HCT116 (cell line): ENCODE measurements at regions not wholly inside any gene's neighbourhood (a gene's known extent, or its start where the extent isn't known, plus 50 kb on each side); places are given as distances from the start of the nearest gene placed in this dataset.

ENCODE experiments used
- ATAC-seq: fragments of 200-7000 bp; cut with Tn5 transposase; 2 replicates; pipeline ENCODE4 v1.9.1; 2020; ENCODE audit warnings: mild to moderate bottlenecking, moderate library complexity
- BruUV-seq: library from RNA; stranded (reverse); fragments of 400-500 nt; replicated peaks from 2 replicates; lab custom pipeline; 2021; lab: Mats Ljungman, UMichigan
- CTCF ChIA-PET: fragments of 300-600 bp; sonication (Branson Sonifier 250); formaldehyde crosslinking; loops from one replicate; lab custom pipeline; 2021; ENCODE audit warnings: antibody characterized with exemption; lab: Charles Lee
- POLR2A ChIA-PET: fragments of 300-600, 350-600 bp; sonication (Branson Sonifier 250); formaldehyde crosslinking; loops from one replicate; lab custom pipeline; 2021; ENCODE audit warnings: antibody characterized with exemption; lab: Charles Lee
- RAD21 ChIA-PET, 2 experiments: fragments of 300-600 bp; sonication (Branson Sonifier 250); formaldehyde crosslinking; loops; one replicate each; lab custom pipeline; 2023; ENCODE audit warnings: low total read pairs in 2 of 2; ENCODE audit not compliant: uncharacterized antibody in 2 of 2, unreplicated experiment in 2 of 2, low non-redundant PET in 1 of 2; lab: Charles Lee
- DNase-seq: peaks from one replicate; pipeline ENCODE4 v3.0.0-alpha.2; 2010; ENCODE audit warnings: low read depth, low spot score
- H2AFZ ChIP-seq: fragments of 200-600 bp; shearing (Covaris generic), sonication (generic); 2 replicates; pipeline ENCODE4 v1.6.1; 2017; ENCODE audit warnings: low read depth, mixed run types, mixed read lengths, antibody characterized with exemption, low read length; ENCODE audit not compliant: poor library complexity, severe bottlenecking
- H3K27ac ChIP-seq: 2 replicates; pipeline ENCODE4 v1.5.1; 2012; ENCODE audit warnings: low read depth, low read length
- H3K27me3 ChIP-seq: fragments of 200-600 bp; sonication (generic); 2 replicates; pipeline ENCODE4 v1.6.1; 2016; ENCODE audit warnings: mixed run types, low read length, mixed read lengths; ENCODE audit not compliant: insufficient read depth
- H3K36me3 ChIP-seq, 2 experiments: fragments of 200-500 bp in 1 of 2; fragments of 200-600 bp in 1 of 2; sonication (Bioruptor generic) in 1 of 2; sonication (generic) in 1 of 2; 2 replicates each; pipeline versions ENCODE4 v1.5.1 to v1.6.1; 2014 to 2016; ENCODE audit warnings: low read length in 2 of 2, inconsistent platforms in 1 of 2, mixed read lengths in 1 of 2, mixed run types in 1 of 2; ENCODE audit not compliant: insufficient read depth in 2 of 2, control insufficient read depth in 1 of 2
- H3K4me1 ChIP-seq, 2 experiments: fragments of 200-600 bp in 1 of 2; sonication (generic) in 1 of 2; 2 replicates each; pipeline versions ENCODE4 v1.5.1 to v1.6.1; 2012 to 2017; ENCODE audit warnings: low read length in 2 of 2, inconsistent platforms in 1 of 2, mild to moderate bottlenecking in 1 of 2, mixed read lengths in 1 of 2, mixed run types in 1 of 2, moderate library complexity in 1 of 2; ENCODE audit not compliant: insufficient read depth in 2 of 2, control insufficient read depth in 1 of 2
- H3K4me2 ChIP-seq: fragments of 200-600 bp; sonication (generic); 2 replicates; pipeline ENCODE4 v1.6.1; 2017; ENCODE audit warnings: mixed run types, low read length, mixed read lengths
- H3K4me3 ChIP-seq, 2 experiments: fragments of 200-600 bp in 1 of 2; sonication (generic) in 1 of 2; replicated peaks in 1 of 2; 2 replicates each; pipeline ENCODE4 v1.5.1; 2011 to 2016; ENCODE audit warnings: low read length in 2 of 2, control low read depth in 1 of 2, low read depth in 1 of 2, mild to moderate bottlenecking in 1 of 2, mixed read lengths in 1 of 2, mixed run types in 1 of 2
- H3K79me2 ChIP-seq: fragments of 200-600 bp; sonication (generic); 2 replicates; pipeline ENCODE4 v1.6.1; 2017; ENCODE audit warnings: mild to moderate bottlenecking, mixed run types, low read length, moderate library complexity, mixed read lengths; ENCODE audit not compliant: insufficient read depth
- H3K9ac ChIP-seq: fragments of 200-600 bp; sonication (generic); 2 replicates; pipeline ENCODE4 v1.6.1; 2016; ENCODE audit warnings: low read length, mixed read lengths
- H3K9me2 ChIP-seq: fragments of 200-600 bp; sonication (generic), shearing (Covaris generic); 2 replicates; pipeline ENCODE4 v1.6.1; 2017; ENCODE audit warnings: mixed run types, mild to moderate bottlenecking, moderate library complexity; ENCODE audit not compliant: insufficient read depth
- H3K9me3 ChIP-seq, 2 experiments: fragments of 200-500 bp in 1 of 2; fragments of 200-600 bp in 1 of 2; sonication (Bioruptor generic) in 1 of 2; sonication (generic) in 1 of 2; 2 replicates each; pipeline ENCODE4 v1.6.1; 2014 to 2017; ENCODE audit warnings: low read length in 2 of 2, mixed read lengths in 2 of 2, inconsistent platforms in 1 of 2, low read depth in 1 of 2, mild to moderate bottlenecking in 1 of 2, mixed run types in 1 of 2, moderate library complexity in 1 of 2; ENCODE audit not compliant: control insufficient read depth in 1 of 2, insufficient read depth in 1 of 2
- H4K20me1 ChIP-seq: fragments of 200-600 bp; sonication (generic), shearing (Covaris generic); 2 replicates; pipeline ENCODE4 v1.6.1; 2017; ENCODE audit warnings: mixed run types, mild to moderate bottlenecking, moderate library complexity; ENCODE audit not compliant: insufficient read depth
- CBX3 ChIP-seq: IDR thresholded peaks from 2 replicates; pipeline ENCODE4 v1.6.1; 2012; ENCODE audit warnings: low read depth
- CEBPB ChIP-seq: IDR thresholded peaks from 2 replicates; pipeline ENCODE4 v1.6.1; 2012; ENCODE audit warnings: low read depth
- CTCF ChIP-seq, 3 experiments: fragments of 200-600 bp in 1 of 3; sonication (generic) in 1 of 3; IDR thresholded peaks in 2 of 3; conservative IDR thresholded peaks in 1 of 3; 2 replicates each; pipeline ENCODE4 v1.5.1; 2012 to 2017; ENCODE audit warnings: low read depth in 2 of 3, low read length in 2 of 3, antibody characterized with exemption in 1 of 3, borderline replicate concordance in 1 of 3, control low read depth in 1 of 3, mild to moderate bottlenecking in 1 of 3, mixed read lengths in 1 of 3, mixed run types in 1 of 3, moderate library complexity in 1 of 3; ENCODE audit not compliant: insufficient read depth in 1 of 3
- ELF1 ChIP-seq: IDR thresholded peaks from 2 replicates; pipeline ENCODE4 v1.6.1; 2012; ENCODE audit warnings: low read depth, borderline replicate concordance
- EZH2 ChIP-seq: fragments of 200-600 bp; sonication (generic); IDR thresholded peaks from 2 replicates; pipeline ENCODE4 v1.6.1; 2017; ENCODE audit warnings: antibody characterized with exemption, mixed run types
- JUND ChIP-seq: IDR thresholded peaks from 2 replicates; pipeline ENCODE4 v1.6.1; 2012
- MAX ChIP-seq: IDR thresholded peaks from 2 replicates; pipeline ENCODE4 v1.6.1; 2012
- POLR2AphosphoS5 ChIP-seq: IDR thresholded peaks from 2 replicates; pipeline ENCODE4 v1.6.1; 2011; ENCODE audit warnings: mild to moderate bottlenecking, low read depth, low read length, moderate library complexity
- REST ChIP-seq: IDR thresholded peaks from 2 replicates; pipeline ENCODE4 v1.6.1; 2012; ENCODE audit warnings: low read depth
- SIN3A ChIP-seq: IDR thresholded peaks from 2 replicates; pipeline ENCODE4 v1.6.1; 2012; ENCODE audit warnings: low read depth
- SP1 ChIP-seq: IDR thresholded peaks from 2 replicates; pipeline ENCODE4 v1.6.1; 2012; ENCODE audit warnings: low read depth
- SRF ChIP-seq: IDR thresholded peaks from 2 replicates; pipeline ENCODE4 v1.6.1; 2012; ENCODE audit warnings: low read depth
- ZNF274 ChIP-seq: fragments of 200-500 bp; sonication (Bioruptor generic); IDR thresholded peaks from 2 replicates; pipeline ENCODE4 v1.6.1; 2014; ENCODE audit warnings: mild to moderate bottlenecking, low read depth, low read length, inconsistent platforms
- intact Hi-C: fragments of 100-400 bp; cut with micrococcal nuclease; formaldehyde crosslinking; loops from 2 replicates; pipeline ENCODE4 v1.10.0; 2022

GRCh38 chr12:102708108-102708507, 208.9 kb downstream of the PAH start:
- Histone ChIP-seq H4K20me1 (no peaks in the 10 kb centered on the region), H3K9ac (no peak overlapping the region), H3K36me3 (no peaks in the 10 kb centered on the region), H3K79me2 (no peaks in the 10 kb centered on the region), H3K27me3 (peaks cover 9% of the 10 kb centered on the region), H3K4me2 (no peak overlapping the region), H2AFZ (no peak overlapping the region), H3K4me3 (no peak overlapping the region), H3K9me2 (no peaks in the 10 kb centered on the region), H3K9me3 (no peaks in the 10 kb centered on the region), H3K4me1 (no peaks in the 10 kb centered on the region), H3K27ac (no peak overlapping the region)
- intact Hi-C loops, result loop anchor here (10.0 kb wide), 1 partner anchor 1293 kb away; no protein-coding TSS in a partner anchor
- ATAC-seq (no peak), DNase-seq (no peak)
- POLR2A ChIA-PET, result no interaction called here
- CTCF ChIA-PET, result no interaction called here
- RAD21 ChIA-PET, result no interaction called here
- BruUV-seq, result no TSS peak
- no peak for TF ChIP-seq SIN3A
- TF ChIP-seq SRF, result no peak
- TF ChIP-seq CTCF (IDR thresholded peaks at IDR 0.05 in 2 of 3, conservative IDR thresholded peaks at IDR 0.05 in 1 of 3; ENCODE audit: borderline replicate concordance in 1 of 3, insufficient read depth in 1 of 3, low read depth in 2 of 3, low read length in 2 of 3), result no peak
- no peak for TF ChIP-seq SP1
- no peak for TF ChIP-seq ZNF274
- TF ChIP-seq CEBPB, result no peak
- TF ChIP-seq POLR2AphosphoS5, result no peak
- no peak for TF ChIP-seq CBX3
- TF ChIP-seq EZH2, result no peak
- no peak for TF ChIP-seq JUND
- TF ChIP-seq REST, result no peak
- TF ChIP-seq MAX, result no peak
- no peak for TF ChIP-seq ELF1
